DND-41 (cell line): ENCODE measurements at regions not wholly inside any gene's neighbourhood (a gene's known extent, or its start where the extent isn't known, plus 50 kb on each side); places are given as distances from the start of the nearest gene placed in this dataset.
"Not testable (repeated sequence)": the region's sequence is repeated elsewhere in the genome, so short reads cannot be mapped to it uniquely, and the experiment has no call there.

Source experiments
- ATAC-seq: fragments of 200-7000 bp; cut with Tn5 transposase; 3 replicates; pipeline ENCODE4 v1.9.1; 2021; ENCODE audit warnings: low read depth; ENCODE audit not compliant: insufficient read depth
- DNase-seq: peaks from one replicate; pipeline ENCODE4 v3.0.0-alpha.2; 2020
- H2AFZ ChIP-seq: 2 replicates; pipeline ENCODE4 v1.6.0; 2012; ENCODE audit warnings: low read depth, low read length
- H3K27ac ChIP-seq: 2 replicates; pipeline ENCODE4 v1.5.1; 2012; ENCODE audit warnings: low read length, inconsistent platforms
- H3K27me3 ChIP-seq: fragments of 200-600 bp; sonication (generic); 2 replicates; pipeline ENCODE4 v1.6.0; 2012; ENCODE audit warnings: low read length, mild to moderate bottlenecking, inconsistent platforms; ENCODE audit not compliant: insufficient read depth, poor library complexity
- H3K36me3 ChIP-seq: 2 replicates; pipeline ENCODE4 v1.5.1; 2012; ENCODE audit warnings: low read length, inconsistent platforms; ENCODE audit not compliant: insufficient read depth
- H3K4me1 ChIP-seq: 2 replicates; pipeline ENCODE4 v1.5.1; 2012; ENCODE audit warnings: mild to moderate bottlenecking, low read length; ENCODE audit not compliant: insufficient read depth
- H3K4me2 ChIP-seq: 2 replicates; pipeline ENCODE4 v1.6.0; 2012; ENCODE audit warnings: mild to moderate bottlenecking, moderate library complexity, low read length, inconsistent platforms; ENCODE audit not compliant: insufficient read depth
- H3K4me3 ChIP-seq, 2 experiments: fragments of 200-600 bp in 1 of 2; shearing (Covaris generic) in 1 of 2; 2 replicates each; pipeline ENCODE4 v1.5.1; 2012 to 2016; ENCODE audit warnings: inconsistent platforms in 2 of 2, low read length in 2 of 2, mild to moderate bottlenecking in 2 of 2, low read depth in 1 of 2, moderate library complexity in 1 of 2
- H3K79me2 ChIP-seq: 2 replicates; pipeline ENCODE4 v1.6.0; 2012; ENCODE audit warnings: low read length, inconsistent platforms; ENCODE audit not compliant: insufficient read depth
- H3K9ac ChIP-seq: 2 replicates; pipeline ENCODE4 v1.6.0; 2012; ENCODE audit warnings: low read depth, mild to moderate bottlenecking, inconsistent platforms, low read length, moderate library complexity
- H3K9me3 ChIP-seq: 2 replicates; pipeline ENCODE4 v1.5.1; 2012; ENCODE audit warnings: low read length, moderate library complexity, mild to moderate bottlenecking, inconsistent platforms; ENCODE audit not compliant: insufficient read depth, severe bottlenecking
- H4K20me1 ChIP-seq: 2 replicates; pipeline ENCODE4 v1.6.0; 2012; ENCODE audit warnings: low read length; ENCODE audit not compliant: insufficient read depth
- TF ChIP-seq, protein P1 (sequence below): IDR thresholded peaks from 2 replicates; pipeline ENCODE4 v1.5.1; 2012; ENCODE audit warnings: borderline replicate concordance, low read length, moderate library complexity, mild to moderate bottlenecking; ENCODE audit not compliant: poor library complexity, severe bottlenecking; ENCODE audit errors: extremely low read depth

DNA sequence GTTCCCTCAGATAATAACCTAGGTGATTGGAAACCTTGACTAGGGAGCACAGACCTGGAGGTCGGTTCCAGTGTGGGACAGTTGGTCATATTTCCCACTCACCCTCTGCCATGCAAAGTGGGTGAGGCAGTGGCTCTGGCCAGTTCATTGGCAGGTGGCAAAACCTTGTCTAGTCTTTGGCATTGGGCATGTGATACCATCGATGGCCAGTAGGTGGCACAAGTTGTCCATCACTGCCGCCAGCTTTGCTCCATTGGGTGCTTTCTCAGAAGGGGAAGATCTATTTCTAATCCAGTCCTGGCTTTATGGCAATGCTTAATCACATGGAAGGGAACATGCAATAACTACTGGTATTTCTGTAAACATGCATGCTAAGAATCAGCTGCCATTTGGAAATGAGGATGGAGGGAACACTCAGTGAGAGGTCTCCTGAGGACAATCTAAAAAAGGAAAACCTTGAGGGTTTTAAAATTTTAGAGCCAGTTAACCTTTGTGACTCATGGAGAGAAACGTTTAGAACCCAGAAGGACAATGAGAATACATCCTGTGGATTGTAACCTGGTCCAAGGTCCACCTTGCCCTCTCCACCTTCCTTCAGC, 207.5 kb upstream of the PLGLB1 start:
- H3K9ac ChIP-seq, H3K79me2 ChIP-seq, DNase-seq, H3K27ac ChIP-seq, H3K36me3 ChIP-seq, H2AFZ ChIP-seq, H3K4me3 ChIP-seq, H3K27me3 ChIP-seq, H4K20me1 ChIP-seq, H3K9me3 ChIP-seq, H3K4me1 ChIP-seq, H3K4me2 ChIP-seq: not testable (repeated sequence)
- TF ChIP-seq, protein P1, sequence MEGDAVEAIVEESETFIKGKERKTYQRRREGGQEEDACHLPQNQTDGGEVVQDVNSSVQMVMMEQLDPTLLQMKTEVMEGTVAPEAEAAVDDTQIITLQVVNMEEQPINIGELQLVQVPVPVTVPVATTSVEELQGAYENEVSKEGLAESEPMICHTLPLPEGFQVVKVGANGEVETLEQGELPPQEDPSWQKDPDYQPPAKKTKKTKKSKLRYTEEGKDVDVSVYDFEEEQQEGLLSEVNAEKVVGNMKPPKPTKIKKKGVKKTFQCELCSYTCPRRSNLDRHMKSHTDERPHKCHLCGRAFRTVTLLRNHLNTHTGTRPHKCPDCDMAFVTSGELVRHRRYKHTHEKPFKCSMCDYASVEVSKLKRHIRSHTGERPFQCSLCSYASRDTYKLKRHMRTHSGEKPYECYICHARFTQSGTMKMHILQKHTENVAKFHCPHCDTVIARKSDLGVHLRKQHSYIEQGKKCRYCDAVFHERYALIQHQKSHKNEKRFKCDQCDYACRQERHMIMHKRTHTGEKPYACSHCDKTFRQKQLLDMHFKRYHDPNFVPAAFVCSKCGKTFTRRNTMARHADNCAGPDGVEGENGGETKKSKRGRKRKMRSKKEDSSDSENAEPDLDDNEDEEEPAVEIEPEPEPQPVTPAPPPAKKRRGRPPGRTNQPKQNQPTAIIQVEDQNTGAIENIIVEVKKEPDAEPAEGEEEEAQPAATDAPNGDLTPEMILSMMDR: peak; percentile 46
- peak; percentile 89 for ATAC-seq

DNA sequence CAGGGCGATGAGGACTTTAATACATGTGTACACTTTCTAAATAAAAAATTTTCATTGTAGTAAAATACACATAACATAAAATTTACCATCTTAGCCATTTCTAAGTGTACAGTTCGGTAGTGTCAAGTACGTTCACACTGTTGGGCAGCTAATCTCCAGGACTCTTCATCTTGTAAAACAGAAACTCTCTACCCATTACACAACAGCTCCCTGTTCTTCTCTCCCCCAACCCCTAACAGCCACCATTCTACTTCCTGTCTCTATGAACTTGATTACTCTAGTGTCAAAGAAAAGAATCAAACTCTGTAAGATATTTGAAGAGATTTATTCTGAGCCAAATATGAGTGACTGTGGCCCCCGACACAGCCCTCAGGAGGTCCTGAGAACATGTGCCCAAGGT, 208.3 kb upstream of the PLGLB1 start:
- H3K4me1 ChIP-seq, DNase-seq, H3K36me3 ChIP-seq, H3K9me3 ChIP-seq, H4K20me1 ChIP-seq, H3K4me2 ChIP-seq, H2AFZ ChIP-seq, H3K9ac ChIP-seq, H3K4me3 ChIP-seq, H3K27me3 ChIP-seq, H3K79me2 ChIP-seq, H3K27ac ChIP-seq: not testable (repeated sequence)
- ATAC-seq: peak; percentile 55; the same call in 2 of the 3 replicates

DNA sequence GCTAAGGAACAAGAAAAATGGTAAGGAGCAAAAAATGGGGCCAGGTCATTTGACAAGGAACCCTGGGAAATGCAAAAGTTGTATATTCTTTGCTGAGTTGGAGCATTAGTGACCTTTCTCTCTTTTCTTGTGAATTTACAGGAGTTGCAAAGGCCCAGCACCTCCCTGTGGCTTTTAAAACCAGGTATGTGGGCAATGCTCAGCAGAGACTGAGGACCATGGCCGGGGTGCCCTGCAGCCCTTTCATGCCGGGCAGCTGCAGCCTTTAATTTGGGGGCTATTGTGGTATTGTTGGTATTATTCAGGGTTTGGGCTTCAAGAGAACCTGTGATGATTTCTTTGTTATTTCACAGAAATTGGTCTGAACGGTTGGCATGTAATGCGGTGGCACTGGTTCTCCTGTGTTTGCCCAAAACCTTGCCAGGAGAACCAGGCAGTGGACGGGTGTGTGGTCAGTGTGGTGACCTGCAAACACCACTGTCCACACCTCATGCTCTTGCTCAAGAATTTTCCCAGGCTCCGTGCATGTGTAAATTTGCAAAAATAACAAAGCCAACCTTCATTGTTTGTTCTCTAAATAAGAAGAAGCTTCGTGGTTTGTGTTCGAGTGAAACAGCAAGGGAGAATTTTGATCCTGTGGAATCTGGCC, 213.8 kb upstream of the PLGLB1 start:
- ATAC-seq, H3K36me3 ChIP-seq, H3K27me3 ChIP-seq, DNase-seq, H3K9me3 ChIP-seq, H3K4me2 ChIP-seq, H3K27ac ChIP-seq, H4K20me1 ChIP-seq, H3K79me2 ChIP-seq, H3K4me1 ChIP-seq, H3K4me3 ChIP-seq, H3K9ac ChIP-seq, H2AFZ ChIP-seq: not testable (repeated sequence)

DNA sequence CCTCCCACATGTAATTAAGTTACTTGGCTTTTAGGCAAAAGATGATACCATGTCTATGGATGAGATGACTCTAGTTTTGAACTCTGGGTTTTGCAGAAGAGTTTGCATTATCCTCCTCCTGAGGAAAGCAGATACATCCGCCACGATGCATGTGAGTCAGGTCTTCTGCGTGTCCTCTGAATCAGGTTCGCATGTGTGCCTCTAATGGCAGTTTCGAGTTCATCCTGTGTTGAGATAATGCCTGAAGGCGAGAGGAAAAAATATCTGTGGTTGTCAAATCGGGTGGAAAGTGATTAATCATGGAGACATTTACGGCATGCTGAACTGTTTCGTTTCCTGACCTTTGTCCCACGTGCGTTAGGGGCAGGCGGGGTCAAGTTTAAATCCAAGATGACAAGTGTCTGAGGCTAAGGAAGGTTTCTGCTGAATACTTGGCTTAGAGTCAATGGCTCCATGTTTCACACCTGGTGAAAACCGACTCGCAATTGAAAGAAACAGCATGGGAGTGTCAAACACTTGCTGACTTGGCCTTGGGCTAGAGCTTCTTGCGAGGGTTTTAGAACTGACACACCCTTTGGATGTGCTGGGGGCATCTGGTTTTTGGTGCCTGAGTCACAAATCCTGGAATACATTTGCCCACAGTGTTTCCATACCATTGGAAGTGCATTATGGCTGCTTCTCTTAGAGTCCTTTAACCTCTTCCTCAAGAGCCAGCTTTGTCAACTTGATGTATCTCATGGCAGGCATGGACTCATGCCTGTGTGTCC, 216.1 kb upstream of the PLGLB1 start:
- not testable (repeated sequence) for H3K4me1 ChIP-seq, H3K79me2 ChIP-seq, H2AFZ ChIP-seq, H3K9me3 ChIP-seq, H3K36me3 ChIP-seq, H3K4me3 ChIP-seq, ATAC-seq, H3K27me3 ChIP-seq, DNase-seq, H3K27ac ChIP-seq, H4K20me1 ChIP-seq, H3K9ac ChIP-seq, H3K4me2 ChIP-seq

DNA sequence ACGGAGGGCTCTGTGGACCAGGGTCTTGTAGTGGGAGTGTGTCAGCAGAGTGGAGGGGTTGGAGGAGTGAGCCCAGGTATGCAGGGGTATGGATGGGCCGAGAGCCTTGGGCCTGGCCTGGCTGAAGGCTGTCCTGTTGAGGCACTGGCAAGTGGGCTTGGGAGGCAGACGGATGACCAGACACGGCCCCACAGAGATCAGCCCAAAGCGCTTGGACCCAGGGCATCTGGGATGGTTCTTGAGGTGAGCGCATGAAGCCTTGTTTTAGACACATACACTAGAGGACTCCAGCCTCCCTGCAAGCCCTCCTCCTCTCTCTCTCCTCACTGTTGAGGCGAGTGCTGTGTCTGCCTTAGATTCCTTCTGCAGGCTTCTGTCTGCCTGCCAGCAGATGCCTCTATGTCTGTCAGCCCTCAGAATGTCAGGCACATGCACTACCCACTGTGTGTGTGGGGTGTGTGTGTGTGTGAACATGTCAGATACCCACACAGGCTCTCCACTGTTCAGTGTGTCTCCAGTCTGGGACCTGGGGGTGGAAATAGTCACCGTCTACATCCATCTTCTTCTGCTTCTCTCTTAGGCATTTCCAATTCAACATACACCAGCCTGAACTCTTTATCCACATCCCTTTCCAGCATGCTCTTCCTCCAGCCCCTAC, 218.0 kb upstream of the PLGLB1 start:
- not testable (repeated sequence) for H3K36me3 ChIP-seq, H3K27me3 ChIP-seq, H3K4me2 ChIP-seq, H2AFZ ChIP-seq, H3K9me3 ChIP-seq, H3K27ac ChIP-seq, H3K79me2 ChIP-seq, H3K4me1 ChIP-seq, H3K9ac ChIP-seq, H4K20me1 ChIP-seq, H3K4me3 ChIP-seq, DNase-seq
- ATAC-seq: peak; percentile 69

DNA sequence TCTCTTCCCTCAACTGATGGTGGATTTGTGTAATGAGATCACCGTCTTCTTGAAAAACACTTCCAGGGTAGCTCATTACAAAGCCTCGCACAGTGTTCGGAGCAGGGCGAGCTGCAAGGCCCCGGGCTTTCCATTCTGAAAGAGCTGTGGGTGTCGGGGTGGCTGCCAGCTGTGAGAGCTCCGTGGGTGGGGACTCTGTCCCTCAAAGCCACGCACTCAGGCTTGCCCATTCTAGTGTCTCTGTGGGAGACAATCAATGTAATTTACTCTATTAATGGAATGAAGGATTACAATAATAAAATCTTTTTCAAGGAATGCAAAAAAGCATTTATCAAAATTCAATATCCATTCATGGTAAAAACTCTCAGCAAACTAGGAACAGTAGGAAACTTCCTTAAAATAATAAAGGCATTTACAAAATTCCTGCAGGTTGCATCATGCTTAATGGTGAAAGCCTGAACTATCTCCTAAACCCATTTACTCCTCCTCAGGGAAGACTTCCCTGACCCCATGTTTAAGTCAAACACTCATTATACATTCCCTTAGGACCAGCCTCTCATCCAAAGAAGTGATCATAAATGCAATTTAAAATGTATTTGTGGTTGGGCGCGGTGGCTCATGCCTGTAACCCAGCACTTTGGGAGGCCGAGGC, 224.5 kb upstream of the PLGLB1 start:
- not testable (repeated sequence) for H3K36me3 ChIP-seq, H3K4me3 ChIP-seq, H2AFZ ChIP-seq, H3K9ac ChIP-seq, H3K27ac ChIP-seq, H3K4me1 ChIP-seq, DNase-seq, H3K4me2 ChIP-seq, H3K79me2 ChIP-seq, H3K27me3 ChIP-seq, H4K20me1 ChIP-seq, H3K9me3 ChIP-seq, ATAC-seq

DNA sequence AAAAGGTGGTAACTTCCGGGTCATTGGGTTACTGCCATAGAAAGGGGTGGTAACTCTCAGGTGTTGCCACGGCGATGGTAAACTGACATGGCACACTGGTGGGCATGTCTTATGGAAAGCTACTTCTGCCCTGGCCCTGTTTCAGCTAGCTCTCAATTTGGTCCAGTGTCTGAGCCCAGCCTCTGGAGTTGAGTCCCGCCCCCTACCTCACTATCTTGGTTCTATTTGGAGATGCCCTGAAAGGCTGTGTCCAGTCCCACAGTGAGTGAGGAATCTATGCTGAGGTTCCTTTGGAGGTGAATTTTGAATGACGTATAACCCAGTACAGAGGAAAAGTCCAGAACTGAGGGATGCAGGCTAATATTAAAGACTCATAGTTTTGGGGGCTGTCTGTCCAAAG, 230.4 kb upstream of the PLGLB1 start:
- H3K9me3 ChIP-seq, H3K4me2 ChIP-seq, H3K36me3 ChIP-seq, H2AFZ ChIP-seq, H3K27me3 ChIP-seq, H3K9ac ChIP-seq, H3K79me2 ChIP-seq, DNase-seq, H3K27ac ChIP-seq, H3K4me3 ChIP-seq, H4K20me1 ChIP-seq, H3K4me1 ChIP-seq: not testable (repeated sequence)
- ATAC-seq: peak; percentile 22; the same call in 2 of the 3 replicates
